Astrocyte (in vitro differentiated cells and primary cell): ENCODE measurements at regions not wholly inside any gene's neighbourhood (a gene's known extent, or its start where the extent isn't known, plus 50 kb on each side); places are given as distances from the start of the nearest gene placed in this dataset.

Experiments
- DNase-seq: peaks from one replicate; pipeline ENCODE4 v3.0.0-alpha.2; 2010; ENCODE audit warnings: low read depth
- FAIRE-seq: peaks from 2 replicates; lab custom pipeline; 2011; peaks lifted over from hg19 to GRCh38; lab: Jason Lieb, UNC
- H2AFZ ChIP-seq: 2 replicates; pipeline ENCODE4 v1.6.0; 2012; ENCODE audit warnings: low read depth, low read length, inconsistent platforms
- H3K27ac ChIP-seq: 2 replicates; pipeline ENCODE4 v1.5.1; 2011; ENCODE audit warnings: low read depth, low read length, inconsistent platforms
- H3K27me3 ChIP-seq: 2 replicates; pipeline ENCODE4 v1.6.0; 2011; ENCODE audit warnings: low read length, inconsistent platforms; ENCODE audit not compliant: insufficient read depth
- H3K36me3 ChIP-seq: 2 replicates; pipeline ENCODE4 v1.5.1; 2011; ENCODE audit warnings: low read length, inconsistent platforms; ENCODE audit not compliant: insufficient read depth
- H3K4me1 ChIP-seq: 2 replicates; pipeline ENCODE4 v1.5.1; 2011; ENCODE audit warnings: low read length, inconsistent platforms; ENCODE audit not compliant: insufficient read depth
- H3K4me2 ChIP-seq: 2 replicates; pipeline ENCODE4 v1.6.0; 2012; ENCODE audit warnings: low read length, inconsistent platforms
- H3K4me3 ChIP-seq: 2 replicates; pipeline ENCODE4 v1.5.1; 2011; ENCODE audit warnings: low read depth, mild to moderate bottlenecking, low read length, inconsistent platforms; ENCODE audit not compliant: insufficient read depth
- H3K79me2 ChIP-seq: 2 replicates; pipeline ENCODE4 v1.6.0; 2012; ENCODE audit warnings: mild to moderate bottlenecking, low read length, inconsistent platforms; ENCODE audit not compliant: insufficient read depth
- H3K9ac ChIP-seq: 2 replicates; pipeline ENCODE4 v1.6.0; 2012; ENCODE audit warnings: mild to moderate bottlenecking, low read length, inconsistent platforms
- H3K9me3 ChIP-seq: 2 replicates; pipeline ENCODE4 v1.5.1; 2012; ENCODE audit warnings: low read depth, mild to moderate bottlenecking, low read length, inconsistent platforms; ENCODE audit not compliant: insufficient read depth
- H4K20me1 ChIP-seq: 2 replicates; pipeline ENCODE4 v1.6.0; 2012; ENCODE audit warnings: low read length, inconsistent platforms; ENCODE audit not compliant: insufficient read depth
- H3K27ac Mint-ChIP-seq: one replicate; pipeline ENCODE4 v1.8.0; 2021; ENCODE audit warnings: mild to moderate bottlenecking, mixed read lengths; ENCODE audit not compliant: unreplicated experiment
- H3K27me3 Mint-ChIP-seq: one replicate; pipeline ENCODE4 v1.8.0; 2021; ENCODE audit warnings: low read depth, mixed read lengths; ENCODE audit not compliant: unreplicated experiment
- H3K36me3 Mint-ChIP-seq: one replicate; pipeline ENCODE4 v1.8.0; 2021; ENCODE audit warnings: low read depth, mixed read lengths; ENCODE audit not compliant: unreplicated experiment
- H3K4me1 Mint-ChIP-seq: one replicate; pipeline ENCODE4 v1.8.0; 2021; ENCODE audit warnings: low read depth, mixed read lengths; ENCODE audit not compliant: unreplicated experiment
- H3K4me3 Mint-ChIP-seq: one replicate; pipeline ENCODE4 v1.8.0; 2021; ENCODE audit warnings: mild to moderate bottlenecking, moderate library complexity, mixed read lengths; ENCODE audit not compliant: unreplicated experiment
- H3K9me3 Mint-ChIP-seq: one replicate; pipeline ENCODE4 v1.8.0; 2021; ENCODE audit warnings: mild to moderate bottlenecking, mixed read lengths; ENCODE audit not compliant: unreplicated experiment
- EZH2 ChIP-seq: IDR thresholded peaks from 2 replicates; pipeline ENCODE4 v1.6.1; 2012; ENCODE audit warnings: mild to moderate bottlenecking, low read length, inconsistent platforms; ENCODE audit not compliant: insufficient read depth
- TF ChIP-seq, protein P1 (sequence below): IDR thresholded peaks from 2 replicates; pipeline ENCODE4 v1.5.1; 2011; ENCODE audit warnings: low read depth, mild to moderate bottlenecking, inconsistent platforms, low read length, moderate library complexity; ENCODE audit not compliant: insufficient read depth

GRCh38 chr20:37579106-37579505, 51.4 kb upstream of the BLCAP start:
- peaks cover 3% of the 10 kb centered on the region for H3K9me3 Mint-ChIP-seq
- H3K36me3 Mint-ChIP-seq: no peaks in the 10 kb centered on the region
- no peaks in the 10 kb centered on the region for H3K4me1 ChIP-seq
- peaks cover 10% of the 10 kb centered on the region for H3K27me3 ChIP-seq
- DNase-seq: no peak
- no peaks in the 10 kb centered on the region for H3K36me3 ChIP-seq
- no peaks in the 10 kb centered on the region for H3K9me3 ChIP-seq
- H3K4me3 ChIP-seq: no peak overlapping the region
- no peaks in the 10 kb centered on the region for H4K20me1 ChIP-seq
- H3K79me2 ChIP-seq: no peaks in the 10 kb centered on the region
- no peak overlapping the region for H3K4me2 ChIP-seq
- H3K4me3 Mint-ChIP-seq: no peak overlapping the region
- no peak overlapping the region for H3K27ac Mint-ChIP-seq
- no peak overlapping the region for H2AFZ ChIP-seq
- TF ChIP-seq, protein P1, sequence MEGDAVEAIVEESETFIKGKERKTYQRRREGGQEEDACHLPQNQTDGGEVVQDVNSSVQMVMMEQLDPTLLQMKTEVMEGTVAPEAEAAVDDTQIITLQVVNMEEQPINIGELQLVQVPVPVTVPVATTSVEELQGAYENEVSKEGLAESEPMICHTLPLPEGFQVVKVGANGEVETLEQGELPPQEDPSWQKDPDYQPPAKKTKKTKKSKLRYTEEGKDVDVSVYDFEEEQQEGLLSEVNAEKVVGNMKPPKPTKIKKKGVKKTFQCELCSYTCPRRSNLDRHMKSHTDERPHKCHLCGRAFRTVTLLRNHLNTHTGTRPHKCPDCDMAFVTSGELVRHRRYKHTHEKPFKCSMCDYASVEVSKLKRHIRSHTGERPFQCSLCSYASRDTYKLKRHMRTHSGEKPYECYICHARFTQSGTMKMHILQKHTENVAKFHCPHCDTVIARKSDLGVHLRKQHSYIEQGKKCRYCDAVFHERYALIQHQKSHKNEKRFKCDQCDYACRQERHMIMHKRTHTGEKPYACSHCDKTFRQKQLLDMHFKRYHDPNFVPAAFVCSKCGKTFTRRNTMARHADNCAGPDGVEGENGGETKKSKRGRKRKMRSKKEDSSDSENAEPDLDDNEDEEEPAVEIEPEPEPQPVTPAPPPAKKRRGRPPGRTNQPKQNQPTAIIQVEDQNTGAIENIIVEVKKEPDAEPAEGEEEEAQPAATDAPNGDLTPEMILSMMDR: no peak
- TF ChIP-seq EZH2: no peak
- no peaks in the 10 kb centered on the region for H3K4me1 Mint-ChIP-seq
- no peak for FAIRE-seq
- H3K27ac ChIP-seq: no peak overlapping the region
- H3K9ac ChIP-seq: no peak overlapping the region
- peaks cover 50% of the 10 kb centered on the region for H3K27me3 Mint-ChIP-seq

DNA sequence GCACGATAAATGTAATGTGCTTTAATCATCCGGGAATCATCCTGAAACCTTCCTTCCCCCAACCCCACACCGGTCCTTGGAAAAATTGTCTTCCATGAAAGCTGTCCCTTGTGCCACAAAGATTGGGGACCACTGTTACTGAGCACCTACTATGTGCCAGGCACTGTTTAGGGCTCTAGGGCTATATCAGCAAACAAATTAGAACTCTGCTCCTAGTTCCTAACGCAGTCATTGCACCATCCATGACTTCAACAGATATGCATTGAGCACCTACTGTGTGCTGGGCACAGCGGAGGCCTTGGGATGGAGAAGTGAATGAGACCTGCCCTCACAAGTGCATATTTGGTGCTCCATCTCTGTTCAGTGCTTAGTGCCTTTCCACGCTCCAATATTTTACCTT, 50.3 kb upstream of the BLCAP start:
- H3K36me3 Mint-ChIP-seq: no peaks in the 10 kb centered on the region
- Histone ChIP-seq H3K4me3 (no peak overlapping the region), H3K27me3 (peaks cover 7% of the 10 kb centered on the region), H2AFZ (no peak overlapping the region), H3K79me2 (no peaks in the 10 kb centered on the region), H3K27ac (no peak overlapping the region), H4K20me1 (no peaks in the 10 kb centered on the region), H3K36me3 (no peaks in the 10 kb centered on the region), H3K4me2 (no peak overlapping the region), H3K9me3 (no peaks in the 10 kb centered on the region), H3K9ac (no peak overlapping the region), H3K4me1 (no peaks in the 10 kb centered on the region)
- DNase-seq (no peak), FAIRE-seq (no peak)
- H3K27me3 Mint-ChIP-seq: peaks cover 54% of the 10 kb centered on the region
- no peaks in the 10 kb centered on the region for H3K4me1 Mint-ChIP-seq
- no peak overlapping the region for H3K4me3 Mint-ChIP-seq
- no peak for TF ChIP-seq EZH2
- TF ChIP-seq, protein P1: no peak
- no peak overlapping the region for H3K27ac Mint-ChIP-seq
- peaks cover 3% of the 10 kb centered on the region for H3K9me3 Mint-ChIP-seq
